ENCODE measurements at regions not wholly inside any gene's neighbourhood (a gene's known extent, or its start where the extent isn't known, plus 50 kb on each side); places are given as distances from the start of the nearest gene placed in this dataset.

- in situ Hi-C loops (cut with MboI; ENCODE audit: low sequenced_read_pairs) (no loop called here), dilution Hi-C loops (cut with HindIII; ENCODE audit: low sequenced_read_pairs, unreplicated experiment) (no loop called here), intact Hi-C loops (cut with micrococcal nuclease) (no loop called here)
- H3K4me2 ChIP-seq (ENCODE audit: low read depth, low read length), result no peak overlapping the region
- H2AK5ac ChIP-seq (ENCODE audit: low read depth, low read length), result no peak overlapping the region; the same call in 1 of the 2 replicates
- H3K27me3 ChIP-seq (ENCODE audit: control insufficient read depth, insufficient read depth, low read length), result peaks cover 3% of the 10 kb centered on the region; the same call in 1 of the 2 replicates
- H3K79me1 ChIP-seq (ENCODE audit: low read depth in 1 of 2, low read length in 2 of 2), result no peaks in the 10 kb centered on the region
- no peak overlapping the region for H2BK15ac ChIP-seq (ENCODE audit: low read depth, low read length)
- peaks cover 31% of the 10 kb centered on the region for H3K4me1 ChIP-seq (ENCODE audit: control insufficient read depth, insufficient read depth, low read length)
- no peaks in the 10 kb centered on the region for H4K20me1 ChIP-seq (ENCODE audit: insufficient read depth, low read length)
- peak overlapping the region; percentile 35; the same call in 1 of the 2 replicates for H3K4ac ChIP-seq (ENCODE audit: low read depth, low read length)
- H3K56ac ChIP-seq (ENCODE audit: extremely low read depth, insufficient read depth, low read length), result no peak overlapping the region
- no peak overlapping the region for H3K14ac ChIP-seq (replicated peaks; ENCODE audit: low read depth, low read length)
- H2AK9ac ChIP-seq (replicated peaks; ENCODE audit: low read depth, low read length, poor library complexity), result no peak overlapping the region
- peak overlapping the region; percentile 3 for H2BK120ac ChIP-seq (ENCODE audit: low read depth, low read length)
- DNase-seq (no peak), ATAC-seq (ENCODE audit: low read depth) (no peak)
- no peak overlapping the region for H3K27ac ChIP-seq (ENCODE audit: insufficient read depth, low read length)
- 93% methylated on average over 3 of the region's 3 CpGs; no CpG with 5 or more reads in 1 of the 2 experiments for WGBS, 2 experiments (ENCODE audit: extremely low coverage in 2 of 2, insufficient read length in 1 of 2)
- H3K23ac ChIP-seq (ENCODE audit: low read depth, low read length), result no peak overlapping the region
- no peak overlapping the region for H3K9ac ChIP-seq (ENCODE audit: low read depth, low read length)
- no peak overlapping the region for H2AFZ ChIP-seq (replicated peaks; ENCODE audit: low read length, poor library complexity)
- no peaks in the 10 kb centered on the region for H3K36me3 ChIP-seq (ENCODE audit: control insufficient read depth, insufficient read depth, low read length)
- ChIA-PET CTCF (no interaction called here), POLR2A (ENCODE audit: unreplicated experiment) (no interaction called here)
- no peaks in the 10 kb centered on the region for H3K9me3 ChIP-seq (ENCODE audit: control insufficient read depth, insufficient read depth, low read length)
- H2BK20ac ChIP-seq (ENCODE audit: low read depth, low read length), result 0 out of 2 replicates have a peak overlapping the region, but pooled peaks have one; percentile 2
- BruUV-seq (replicated peaks), result no TSS peak
- no peak overlapping the region for H3K4me3 ChIP-seq (ENCODE audit: insufficient read depth, low read depth, low read length)
- peaks cover 14% of the 10 kb centered on the region for H3K9me1 ChIP-seq (ENCODE audit: insufficient read depth, low read length)
- no peak overlapping the region for H4K8ac ChIP-seq (ENCODE audit: low read depth in 2 of 2, low read length in 2 of 2)
- H4K91ac ChIP-seq (ENCODE audit: insufficient read depth, low read depth, low read length), result 0 out of 2 replicates have a peak overlapping the region, but pooled peaks have one; percentile 32
- no peak overlapping the region for H2BK5ac ChIP-seq (ENCODE audit: low read depth, low read length, poor library complexity, severe bottlenecking)
- TF ChIP-seq BHLHE40 (IDR thresholded peaks at IDR 0.05; ENCODE audit: low read depth, low read length), result no peak
- no peak for TF ChIP-seq CEBPB (IDR thresholded peaks at IDR 0.05; ENCODE audit: low read depth, low read length)
- no peak for TF ChIP-seq RFX5 (IDR thresholded peaks at IDR 0.05; ENCODE audit: low read depth, low read length)
- H3K18ac ChIP-seq (ENCODE audit: low read depth, low read length), result no peak overlapping the region; the same call in 1 of the 2 replicates
- no peak overlapping the region for H4K5ac ChIP-seq (ENCODE audit: low read depth, low read length)
Measured at GRCh38 chr15:68483165-68483564, 51.2 kb upstream of the ITGA11 start.

Measured in IMR-90 (cell line).